ENCODE measurements at regions not wholly inside any gene's neighbourhood (a gene's known extent, or its start where the extent isn't known, plus 50 kb on each side); places are given as distances from the start of the nearest gene placed in this dataset.

GRCh38 chr1:101290922-101291561 is 54.2 kb downstream of the S1PR1 start:
- no peak for FAIRE-seq

GRCh38 chr1:101291562-101292380 is 55.0 kb downstream of the S1PR1 start:
- no peak for FAIRE-seq

GRCh38 chr1:101293461-101294051 is 56.7 kb downstream of the S1PR1 start:
- FAIRE-seq: no peak

- FAIRE-seq: no peak
Measured at GRCh38 chr1:101295209-101295608, 58.4 kb downstream of the S1PR1 start.

GRCh38 chr1:101298663-101299062 is 61.8 kb downstream of the S1PR1 start:
- no peak for FAIRE-seq

GRCh38 chr1:101299141-101299540 is 62.3 kb downstream of the S1PR1 start:
- FAIRE-seq: no peak

- FAIRE-seq: no peak
Measured at GRCh38 chr1:101299710-101300109, 62.9 kb downstream of the S1PR1 start.

- no peak for FAIRE-seq
Measured at GRCh38 chr1:101300916-101301315, 64.1 kb downstream of the S1PR1 start.

GRCh38 chr1:101301446-101302057 is 64.7 kb downstream of the S1PR1 start:
- no peak for FAIRE-seq

GRCh38 chr1:101302831-101303511 is 66.2 kb downstream of the S1PR1 start:
- FAIRE-seq: no peak

GRCh38 chr1:101307985-101308689 is 71.3 kb downstream of the S1PR1 start:
- FAIRE-seq: no peak

- no peak for FAIRE-seq
Measured at GRCh38 chr1:101308935-101309333, 72.1 kb downstream of the S1PR1 start.

GRCh38 chr1:101309334-101310311 is 72.8 kb downstream of the S1PR1 start:
- FAIRE-seq: peak; percentile 23

- no peak for FAIRE-seq
Measured at GRCh38 chr1:101310506-101310905, 73.7 kb downstream of the S1PR1 start.

- FAIRE-seq: no peak
Measured at GRCh38 chr1:101311146-101311920, 74.5 kb downstream of the S1PR1 start.

- FAIRE-seq: no peak
Measured at GRCh38 chr1:101312147-101312546, 75.3 kb downstream of the S1PR1 start.

GRCh38 chr1:101313356-101313755 is 76.5 kb downstream of the S1PR1 start:
- FAIRE-seq: no peak

GRCh38 chr1:101314244-101314643 is 77.4 kb downstream of the S1PR1 start:
- no peak for FAIRE-seq

- no peak for FAIRE-seq
Measured at GRCh38 chr1:101316256-101316655, 79.4 kb downstream of the S1PR1 start.

- FAIRE-seq: no peak
Measured at GRCh38 chr1:101316799-101317198, 80.0 kb downstream of the S1PR1 start.

Measured in G401.6 (cell line).